ENCODE measurements at regions not wholly inside any gene's neighbourhood (a gene's known extent, or its start where the extent isn't known, plus 50 kb on each side); places are given as distances from the start of the nearest gene placed in this dataset.

DNA sequence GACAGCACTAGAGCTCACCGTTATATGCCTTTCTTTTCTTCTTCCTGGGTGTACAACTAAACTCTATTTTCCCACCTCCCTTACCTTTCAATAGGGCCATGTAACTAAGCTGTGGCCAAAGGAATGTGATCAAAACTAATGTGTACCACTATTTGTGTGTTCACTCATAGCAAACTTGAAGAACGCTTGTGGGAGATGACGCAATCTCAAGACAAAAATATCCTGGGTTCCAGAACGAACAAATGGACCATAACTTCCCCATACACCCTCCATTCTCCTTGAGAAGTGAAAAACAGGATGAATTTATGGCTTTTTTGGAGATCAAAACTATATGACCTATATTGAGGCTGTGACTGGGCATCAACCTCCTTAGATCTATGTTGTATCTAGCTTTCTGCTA, 139.7 kb upstream of the GLRA2 start (continued):
- no peak for TF ChIP-seq TCF7 (CRISPR knock-in tag; IDR thresholded peaks at IDR 0.05; ENCODE audit: low read depth)

DNA sequence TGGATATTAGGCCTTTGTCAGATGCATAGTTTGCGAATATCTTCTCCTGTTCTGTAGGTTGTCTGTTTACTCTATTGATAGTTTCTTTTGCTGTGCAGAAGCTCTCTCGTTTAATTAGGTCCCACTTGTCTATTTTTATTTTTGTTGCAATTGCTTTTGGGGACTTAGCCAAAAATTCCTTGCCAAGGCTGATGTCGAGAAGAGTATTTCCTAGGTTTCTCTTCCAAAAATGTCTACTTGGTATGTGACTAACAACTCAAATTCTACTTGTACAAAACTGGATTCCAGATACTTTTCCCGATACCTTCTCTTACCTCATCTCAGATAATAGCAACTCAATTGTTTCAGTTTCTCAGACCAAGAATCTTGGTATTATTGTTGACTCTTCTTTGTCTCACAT, 142.4 kb upstream of the GLRA2 start:
- Mint-ChIP-seq H3K27me3 (ENCODE audit: low read depth) (no peaks in the 10 kb centered on the region; the same call in 1 of the 2 replicates), H3K4me3 (no peak overlapping the region), H3K36me3 (no peaks in the 10 kb centered on the region), H3K9me3 (no peaks in the 10 kb centered on the region), H3K27ac (no peak overlapping the region), H3K4me1 (no peaks in the 10 kb centered on the region)
- ChIA-PET CTCF (no interaction called here), POLR2A (no interaction called here)
- ATAC-seq (no peak), DNase-seq (ENCODE audit: low spot score) (no peak)
- TF ChIP-seq, protein P1, sequence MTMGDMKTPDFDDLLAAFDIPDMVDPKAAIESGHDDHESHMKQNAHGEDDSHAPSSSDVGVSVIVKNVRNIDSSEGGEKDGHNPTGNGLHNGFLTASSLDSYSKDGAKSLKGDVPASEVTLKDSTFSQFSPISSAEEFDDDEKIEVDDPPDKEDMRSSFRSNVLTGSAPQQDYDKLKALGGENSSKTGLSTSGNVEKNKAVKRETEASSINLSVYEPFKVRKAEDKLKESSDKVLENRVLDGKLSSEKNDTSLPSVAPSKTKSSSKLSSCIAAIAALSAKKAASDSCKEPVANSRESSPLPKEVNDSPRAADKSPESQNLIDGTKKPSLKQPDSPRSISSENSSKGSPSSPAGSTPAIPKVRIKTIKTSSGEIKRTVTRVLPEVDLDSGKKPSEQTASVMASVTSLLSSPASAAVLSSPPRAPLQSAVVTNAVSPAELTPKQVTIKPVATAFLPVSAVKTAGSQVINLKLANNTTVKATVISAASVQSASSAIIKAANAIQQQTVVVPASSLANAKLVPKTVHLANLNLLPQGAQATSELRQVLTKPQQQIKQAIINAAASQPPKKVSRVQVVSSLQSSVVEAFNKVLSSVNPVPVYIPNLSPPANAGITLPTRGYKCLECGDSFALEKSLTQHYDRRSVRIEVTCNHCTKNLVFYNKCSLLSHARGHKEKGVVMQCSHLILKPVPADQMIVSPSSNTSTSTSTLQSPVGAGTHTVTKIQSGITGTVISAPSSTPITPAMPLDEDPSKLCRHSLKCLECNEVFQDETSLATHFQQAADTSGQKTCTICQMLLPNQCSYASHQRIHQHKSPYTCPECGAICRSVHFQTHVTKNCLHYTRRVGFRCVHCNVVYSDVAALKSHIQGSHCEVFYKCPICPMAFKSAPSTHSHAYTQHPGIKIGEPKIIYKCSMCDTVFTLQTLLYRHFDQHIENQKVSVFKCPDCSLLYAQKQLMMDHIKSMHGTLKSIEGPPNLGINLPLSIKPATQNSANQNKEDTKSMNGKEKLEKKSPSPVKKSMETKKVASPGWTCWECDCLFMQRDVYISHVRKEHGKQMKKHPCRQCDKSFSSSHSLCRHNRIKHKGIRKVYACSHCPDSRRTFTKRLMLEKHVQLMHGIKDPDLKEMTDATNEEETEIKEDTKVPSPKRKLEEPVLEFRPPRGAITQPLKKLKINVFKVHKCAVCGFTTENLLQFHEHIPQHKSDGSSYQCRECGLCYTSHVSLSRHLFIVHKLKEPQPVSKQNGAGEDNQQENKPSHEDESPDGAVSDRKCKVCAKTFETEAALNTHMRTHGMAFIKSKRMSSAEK (CRISPR knock-in tag; IDR thresholded peaks at IDR 0.05; ENCODE audit: borderline replicate concordance) = no peak
- TF ChIP-seq GRHL2 (CRISPR knock-in tag; IDR thresholded peaks at IDR 0.05; ENCODE audit: insufficient replicate concordance, severe bottlenecking) (no peak), ZNF219 (CRISPR knock-in tag; IDR thresholded peaks at IDR 0.05; ENCODE audit: borderline replicate concordance) (no peak), NR1H2 (CRISPR knock-in tag; IDR thresholded peaks at IDR 0.05) (no peak), GTF2I (CRISPR knock-in tag; conservative IDR thresholded peaks at IDR 0.05) (no peak), SMAD4 (CRISPR knock-in tag; IDR thresholded peaks at IDR 0.05) (no peak), CREB1 (CRISPR knock-in tag; IDR thresholded peaks at IDR 0.05) (no peak), ZBTB21 (CRISPR knock-in tag; IDR thresholded peaks at IDR 0.05; ENCODE audit: borderline replicate concordance) (no peak), ZNF121 (CRISPR knock-in tag; IDR thresholded peaks at IDR 0.05) (no peak), NFYB (CRISPR knock-in tag; conservative IDR thresholded peaks at IDR 0.05; ENCODE audit: low read depth) (no peak)
- TF ChIP-seq, protein P2, sequence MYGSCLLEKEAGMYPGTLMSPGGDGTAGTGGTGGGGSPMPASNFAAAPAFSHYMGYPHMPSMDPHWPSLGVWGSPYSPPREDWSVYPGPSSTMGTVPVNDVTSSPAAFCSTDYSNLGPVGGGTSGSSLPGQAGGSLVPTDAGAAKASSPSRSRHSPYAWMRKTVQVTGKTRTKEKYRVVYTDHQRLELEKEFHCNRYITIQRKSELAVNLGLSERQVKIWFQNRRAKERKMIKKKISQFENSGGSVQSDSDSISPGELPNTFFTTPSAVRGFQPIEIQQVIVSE (CRISPR knock-in tag; IDR thresholded peaks at IDR 0.05; ENCODE audit: borderline replicate concordance) = no peak
- TF ChIP-seq, protein P3, sequence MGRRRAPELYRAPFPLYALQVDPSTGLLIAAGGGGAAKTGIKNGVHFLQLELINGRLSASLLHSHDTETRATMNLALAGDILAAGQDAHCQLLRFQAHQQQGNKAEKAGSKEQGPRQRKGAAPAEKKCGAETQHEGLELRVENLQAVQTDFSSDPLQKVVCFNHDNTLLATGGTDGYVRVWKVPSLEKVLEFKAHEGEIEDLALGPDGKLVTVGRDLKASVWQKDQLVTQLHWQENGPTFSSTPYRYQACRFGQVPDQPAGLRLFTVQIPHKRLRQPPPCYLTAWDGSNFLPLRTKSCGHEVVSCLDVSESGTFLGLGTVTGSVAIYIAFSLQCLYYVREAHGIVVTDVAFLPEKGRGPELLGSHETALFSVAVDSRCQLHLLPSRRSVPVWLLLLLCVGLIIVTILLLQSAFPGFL (CRISPR knock-in tag; IDR thresholded peaks at IDR 0.05; ENCODE audit: borderline replicate concordance) = no peak
- TF ChIP-seq, protein P4, sequence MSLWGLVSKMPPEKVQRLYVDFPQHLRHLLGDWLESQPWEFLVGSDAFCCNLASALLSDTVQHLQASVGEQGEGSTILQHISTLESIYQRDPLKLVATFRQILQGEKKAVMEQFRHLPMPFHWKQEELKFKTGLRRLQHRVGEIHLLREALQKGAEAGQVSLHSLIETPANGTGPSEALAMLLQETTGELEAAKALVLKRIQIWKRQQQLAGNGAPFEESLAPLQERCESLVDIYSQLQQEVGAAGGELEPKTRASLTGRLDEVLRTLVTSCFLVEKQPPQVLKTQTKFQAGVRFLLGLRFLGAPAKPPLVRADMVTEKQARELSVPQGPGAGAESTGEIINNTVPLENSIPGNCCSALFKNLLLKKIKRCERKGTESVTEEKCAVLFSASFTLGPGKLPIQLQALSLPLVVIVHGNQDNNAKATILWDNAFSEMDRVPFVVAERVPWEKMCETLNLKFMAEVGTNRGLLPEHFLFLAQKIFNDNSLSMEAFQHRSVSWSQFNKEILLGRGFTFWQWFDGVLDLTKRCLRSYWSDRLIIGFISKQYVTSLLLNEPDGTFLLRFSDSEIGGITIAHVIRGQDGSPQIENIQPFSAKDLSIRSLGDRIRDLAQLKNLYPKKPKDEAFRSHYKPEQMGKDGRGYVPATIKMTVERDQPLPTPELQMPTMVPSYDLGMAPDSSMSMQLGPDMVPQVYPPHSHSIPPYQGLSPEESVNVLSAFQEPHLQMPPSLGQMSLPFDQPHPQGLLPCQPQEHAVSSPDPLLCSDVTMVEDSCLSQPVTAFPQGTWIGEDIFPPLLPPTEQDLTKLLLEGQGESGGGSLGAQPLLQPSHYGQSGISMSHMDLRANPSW (CRISPR knock-in tag; conservative IDR thresholded peaks at IDR 0.05; ENCODE audit: low read depth) = no peak
- TF ChIP-seq, protein P5, sequence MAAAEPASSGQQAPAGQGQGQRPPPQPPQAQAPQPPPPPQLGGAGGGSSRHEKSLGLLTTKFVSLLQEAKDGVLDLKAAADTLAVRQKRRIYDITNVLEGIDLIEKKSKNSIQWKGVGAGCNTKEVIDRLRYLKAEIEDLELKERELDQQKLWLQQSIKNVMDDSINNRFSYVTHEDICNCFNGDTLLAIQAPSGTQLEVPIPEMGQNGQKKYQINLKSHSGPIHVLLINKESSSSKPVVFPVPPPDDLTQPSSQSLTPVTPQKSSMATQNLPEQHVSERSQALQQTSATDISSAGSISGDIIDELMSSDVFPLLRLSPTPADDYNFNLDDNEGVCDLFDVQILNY (CRISPR knock-in tag; IDR thresholded peaks at IDR 0.05) = no peak
- TF ChIP-seq, protein P6, sequence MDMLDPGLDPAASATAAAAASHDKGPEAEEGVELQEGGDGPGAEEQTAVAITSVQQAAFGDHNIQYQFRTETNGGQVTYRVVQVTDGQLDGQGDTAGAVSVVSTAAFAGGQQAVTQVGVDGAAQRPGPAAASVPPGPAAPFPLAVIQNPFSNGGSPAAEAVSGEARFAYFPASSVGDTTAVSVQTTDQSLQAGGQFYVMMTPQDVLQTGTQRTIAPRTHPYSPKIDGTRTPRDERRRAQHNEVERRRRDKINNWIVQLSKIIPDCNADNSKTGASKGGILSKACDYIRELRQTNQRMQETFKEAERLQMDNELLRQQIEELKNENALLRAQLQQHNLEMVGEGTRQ (CRISPR knock-in tag; IDR thresholded peaks at IDR 0.05) = no peak
- TF ChIP-seq, protein P7, sequence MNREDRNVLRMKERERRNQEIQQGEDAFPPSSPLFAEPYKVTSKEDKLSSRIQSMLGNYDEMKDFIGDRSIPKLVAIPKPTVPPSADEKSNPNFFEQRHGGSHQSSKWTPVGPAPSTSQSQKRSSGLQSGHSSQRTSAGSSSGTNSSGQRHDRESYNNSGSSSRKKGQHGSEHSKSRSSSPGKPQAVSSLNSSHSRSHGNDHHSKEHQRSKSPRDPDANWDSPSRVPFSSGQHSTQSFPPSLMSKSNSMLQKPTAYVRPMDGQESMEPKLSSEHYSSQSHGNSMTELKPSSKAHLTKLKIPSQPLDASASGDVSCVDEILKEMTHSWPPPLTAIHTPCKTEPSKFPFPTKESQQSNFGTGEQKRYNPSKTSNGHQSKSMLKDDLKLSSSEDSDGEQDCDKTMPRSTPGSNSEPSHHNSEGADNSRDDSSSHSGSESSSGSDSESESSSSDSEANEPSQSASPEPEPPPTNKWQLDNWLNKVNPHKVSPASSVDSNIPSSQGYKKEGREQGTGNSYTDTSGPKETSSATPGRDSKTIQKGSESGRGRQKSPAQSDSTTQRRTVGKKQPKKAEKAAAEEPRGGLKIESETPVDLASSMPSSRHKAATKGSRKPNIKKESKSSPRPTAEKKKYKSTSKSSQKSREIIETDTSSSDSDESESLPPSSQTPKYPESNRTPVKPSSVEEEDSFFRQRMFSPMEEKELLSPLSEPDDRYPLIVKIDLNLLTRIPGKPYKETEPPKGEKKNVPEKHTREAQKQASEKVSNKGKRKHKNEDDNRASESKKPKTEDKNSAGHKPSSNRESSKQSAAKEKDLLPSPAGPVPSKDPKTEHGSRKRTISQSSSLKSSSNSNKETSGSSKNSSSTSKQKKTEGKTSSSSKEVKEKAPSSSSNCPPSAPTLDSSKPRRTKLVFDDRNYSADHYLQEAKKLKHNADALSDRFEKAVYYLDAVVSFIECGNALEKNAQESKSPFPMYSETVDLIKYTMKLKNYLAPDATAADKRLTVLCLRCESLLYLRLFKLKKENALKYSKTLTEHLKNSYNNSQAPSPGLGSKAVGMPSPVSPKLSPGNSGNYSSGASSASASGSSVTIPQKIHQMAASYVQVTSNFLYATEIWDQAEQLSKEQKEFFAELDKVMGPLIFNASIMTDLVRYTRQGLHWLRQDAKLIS (CRISPR knock-in tag; IDR thresholded peaks at IDR 0.05; ENCODE audit: borderline replicate concordance) = no peak
- TF ChIP-seq, protein P8, sequence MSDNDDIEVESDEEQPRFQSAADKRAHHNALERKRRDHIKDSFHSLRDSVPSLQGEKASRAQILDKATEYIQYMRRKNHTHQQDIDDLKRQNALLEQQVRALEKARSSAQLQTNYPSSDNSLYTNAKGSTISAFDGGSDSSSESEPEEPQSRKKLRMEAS (CRISPR knock-in tag; IDR thresholded peaks at IDR 0.05) = no peak
